ENCODE measurements at regions not wholly inside any gene's neighbourhood (a gene's known extent, or its start where the extent isn't known, plus 50 kb on each side); places are given as distances from the start of the nearest gene placed in this dataset.

DNA sequence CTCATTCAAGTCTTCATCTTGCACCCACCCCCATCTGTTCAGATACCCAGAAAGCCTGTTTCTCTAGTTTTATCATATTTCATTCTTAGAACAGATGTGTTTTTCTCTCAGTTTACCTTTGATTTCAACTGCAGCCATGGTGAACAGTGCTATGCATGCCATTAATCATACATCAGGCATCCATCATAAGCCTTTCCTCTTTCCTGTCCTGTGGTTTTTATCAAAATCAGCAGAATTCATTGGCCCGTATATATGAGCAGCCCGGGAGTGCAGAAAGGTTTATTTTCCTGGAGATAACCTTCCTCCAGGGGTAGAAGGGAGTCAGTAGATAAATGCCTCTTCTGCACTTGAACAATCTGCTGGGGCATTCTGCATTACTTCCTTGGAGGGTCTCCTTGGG, 65.7 kb downstream of the IL21 start:
- no peak for DNase-seq

DNA sequence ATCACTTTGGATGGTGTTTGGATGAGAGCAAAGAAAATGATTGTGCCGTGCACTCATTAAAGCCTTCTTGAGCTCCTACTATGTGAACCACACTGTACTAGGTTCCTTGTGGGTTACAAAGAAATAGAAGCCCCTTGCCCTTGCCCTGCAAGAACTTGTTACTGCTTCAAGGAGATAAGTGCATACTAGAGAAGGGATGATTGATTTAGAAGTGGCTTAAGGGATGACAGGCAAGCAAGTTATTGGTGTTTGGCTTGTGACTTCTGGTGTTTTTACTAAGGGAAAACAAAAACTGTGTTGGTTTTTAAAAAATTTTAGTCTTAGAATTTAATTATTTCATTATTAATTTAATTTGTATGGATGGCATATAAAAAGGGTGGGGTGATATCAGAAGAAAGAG, 67.4 kb downstream of the IL21 start:
- no peak for DNase-seq

DNA sequence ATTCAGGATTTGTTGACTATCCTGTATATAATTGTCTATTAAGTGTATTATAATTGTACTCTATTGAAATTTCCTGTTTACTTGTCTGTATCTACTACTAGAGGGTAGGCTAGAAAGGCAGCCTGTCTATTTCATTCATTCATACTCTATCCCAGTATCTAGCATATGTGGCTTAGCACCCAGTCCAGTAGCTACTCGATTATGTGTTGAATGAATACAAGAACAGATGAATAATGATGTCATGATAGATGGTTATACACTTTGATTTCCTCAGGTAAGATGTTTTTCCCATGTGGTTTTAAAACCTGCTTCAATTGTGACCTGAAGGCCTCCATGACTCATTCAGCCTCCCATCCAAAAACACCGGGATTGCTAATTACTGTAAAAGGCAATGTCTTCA, 68.0 kb downstream of the IL21 start:
- no peak for DNase-seq

DNA sequence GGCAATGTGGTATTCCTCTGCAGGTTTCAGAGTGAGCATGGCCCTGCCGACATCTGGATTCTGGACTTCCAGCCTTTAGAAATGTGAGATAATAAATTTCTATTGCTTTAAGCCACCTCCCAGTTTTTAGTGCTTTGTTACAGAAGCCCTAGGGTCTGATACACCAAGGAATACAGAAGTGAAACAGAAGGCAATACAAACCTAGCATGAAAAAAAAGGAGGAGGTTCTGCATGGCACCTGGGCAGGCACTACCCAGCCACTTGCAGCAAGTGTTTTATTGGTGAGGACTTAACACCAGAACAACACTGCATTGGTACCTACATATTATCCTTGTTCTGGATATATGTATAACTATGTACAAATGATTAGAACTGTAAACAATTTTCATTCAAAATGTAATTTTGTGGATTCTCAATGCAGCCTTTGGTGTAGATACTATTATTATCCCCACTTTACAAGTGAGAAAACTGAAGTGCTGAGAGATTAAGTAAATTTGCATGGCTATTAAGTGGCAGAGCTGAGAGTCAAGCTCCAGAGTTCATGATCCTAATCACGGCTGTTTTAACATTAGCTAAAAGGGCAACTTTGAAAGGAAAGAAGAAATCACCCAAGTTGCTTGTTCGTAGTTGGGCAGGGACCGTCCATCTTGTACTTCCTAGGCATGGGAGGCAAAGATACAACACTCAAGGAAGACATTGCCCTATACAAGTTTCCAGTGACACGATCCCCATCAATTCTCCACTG, 71.8 kb downstream of the IL21 start:
- no peak for DNase-seq

DNA sequence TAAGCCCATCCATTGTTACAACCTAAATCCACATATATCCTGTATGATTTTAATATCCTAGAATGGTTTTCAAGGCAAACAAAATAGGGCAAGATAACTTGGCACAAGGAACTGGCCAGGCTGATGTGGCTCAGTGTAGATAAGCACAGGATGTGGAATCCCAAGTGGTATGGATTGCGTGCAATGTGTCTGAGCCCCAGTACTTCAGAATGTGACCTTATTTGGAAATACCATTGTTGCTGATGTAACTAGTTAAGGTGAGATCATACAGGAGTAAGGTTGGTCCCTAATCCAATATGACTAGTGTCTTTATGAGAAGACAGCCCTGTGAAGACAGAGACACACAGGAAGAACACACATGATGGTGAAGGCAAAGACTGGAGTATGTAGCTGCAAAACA, 72.4 kb downstream of the IL21 start:
- DNase-seq: peak in 1 of 5 experiments; percentile 53

DNA sequence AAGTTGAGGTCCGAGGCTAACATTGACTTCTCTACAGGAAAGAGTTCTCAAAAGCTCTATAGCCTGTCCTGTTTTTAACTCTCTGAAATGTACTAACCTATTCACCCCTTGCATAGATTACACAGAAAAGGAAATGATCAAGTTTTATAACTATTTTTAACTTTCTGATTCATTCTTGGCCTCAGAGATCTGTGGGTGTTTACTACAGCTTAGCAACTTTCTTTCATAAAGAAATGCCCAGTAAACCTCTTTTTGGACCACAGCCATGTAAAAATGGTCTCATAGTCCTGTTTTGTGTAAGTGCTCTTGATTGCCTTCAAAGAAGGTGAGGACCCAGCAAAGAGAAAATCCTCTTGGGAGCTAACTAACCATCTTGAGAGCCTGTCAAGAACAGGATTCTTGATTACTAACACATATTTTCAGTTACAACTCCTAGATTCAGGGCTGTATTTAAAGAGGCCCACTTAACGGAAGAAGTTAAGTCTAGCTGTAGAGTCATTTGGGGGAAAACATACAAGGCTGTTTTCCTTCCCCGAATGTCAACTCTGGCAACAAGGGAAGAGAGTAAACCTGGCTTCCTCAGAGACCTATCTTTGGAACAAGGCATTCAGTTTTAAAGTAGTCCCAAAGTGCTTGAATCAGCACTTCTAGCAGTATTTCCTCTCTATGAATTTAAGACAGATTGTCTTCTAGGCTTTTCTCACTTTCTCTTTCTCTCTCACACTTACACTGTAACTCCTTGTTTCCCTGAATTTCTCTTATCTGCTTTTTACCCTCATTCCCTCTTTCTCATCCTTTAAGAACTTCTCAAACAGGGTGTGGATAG, 78.2 kb downstream of the IL21 start:
- DNase-seq: peak in 1 of 5 experiments; percentile 62

DNA sequence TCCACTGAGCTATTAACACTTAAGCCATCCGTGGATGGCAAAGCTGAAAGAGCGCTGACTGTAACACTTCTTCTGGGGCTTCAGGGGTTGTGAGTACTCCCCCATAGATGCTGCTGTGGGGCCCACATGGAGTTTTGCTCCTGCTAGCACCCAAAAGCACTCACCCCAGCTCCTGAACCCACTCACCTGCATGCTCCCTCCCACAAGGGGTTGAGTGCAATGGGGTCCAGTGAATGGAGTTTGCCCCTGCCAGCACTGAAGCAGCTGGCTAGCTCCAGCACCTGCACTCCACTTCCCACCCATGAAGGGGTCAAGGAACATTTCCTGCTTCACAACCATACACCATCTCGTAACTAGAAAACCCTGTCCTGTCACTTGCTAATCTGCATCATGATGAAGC, 78.9 kb downstream of the IL21 start:
- DNase-seq: no peak

DNA sequence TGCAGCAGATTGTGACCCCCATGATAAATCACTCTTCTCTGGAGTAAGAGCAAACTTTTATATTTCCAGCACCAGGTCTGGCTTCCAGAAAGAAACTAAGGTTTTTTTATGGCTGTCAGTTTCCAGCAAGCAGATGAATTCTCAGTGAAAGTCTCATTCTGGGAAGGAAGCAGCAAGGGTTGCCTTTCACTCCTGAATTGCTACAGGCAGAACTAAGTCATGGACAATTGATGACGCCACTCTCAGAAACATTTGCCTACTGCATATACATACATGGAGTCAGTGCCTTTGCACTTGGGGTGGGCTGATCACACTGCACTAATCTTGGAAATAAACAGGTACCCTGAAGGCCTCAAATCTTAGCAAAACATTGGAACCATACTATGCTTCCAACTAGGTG, 80.0 kb downstream of the IL21 start:
- no peak for DNase-seq

DNA sequence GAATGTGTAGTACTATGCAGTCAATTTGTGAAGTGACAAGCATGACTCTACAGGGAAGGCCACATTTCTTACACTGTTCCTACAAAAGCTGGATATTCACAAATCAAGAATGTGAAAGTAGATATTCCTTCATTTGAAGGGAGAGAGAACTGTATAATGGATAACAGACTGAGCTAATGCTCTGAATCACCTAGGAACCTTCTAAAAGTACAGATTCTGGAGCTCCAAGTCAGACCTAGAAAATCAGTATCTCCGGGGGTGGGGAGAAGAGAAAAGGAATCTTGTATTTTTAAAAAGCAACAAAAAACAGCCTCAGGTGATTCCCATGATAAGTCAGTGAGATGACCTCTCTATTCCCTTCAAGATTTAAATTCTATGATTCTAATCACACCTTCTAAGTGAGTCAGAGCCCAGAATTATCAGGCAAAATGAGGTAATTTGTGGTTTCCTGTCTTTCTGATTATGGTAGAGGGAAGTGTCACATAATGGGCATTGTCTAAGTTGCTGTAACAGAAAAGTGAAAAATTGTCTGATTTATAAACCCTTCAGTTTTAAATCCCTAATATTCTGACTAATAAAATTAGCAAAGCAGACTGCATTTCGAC, 80.9 kb downstream of the IL21 start:
- DNase-seq: peak in 2 of 5 experiments; percentile 11 to 67

DNA sequence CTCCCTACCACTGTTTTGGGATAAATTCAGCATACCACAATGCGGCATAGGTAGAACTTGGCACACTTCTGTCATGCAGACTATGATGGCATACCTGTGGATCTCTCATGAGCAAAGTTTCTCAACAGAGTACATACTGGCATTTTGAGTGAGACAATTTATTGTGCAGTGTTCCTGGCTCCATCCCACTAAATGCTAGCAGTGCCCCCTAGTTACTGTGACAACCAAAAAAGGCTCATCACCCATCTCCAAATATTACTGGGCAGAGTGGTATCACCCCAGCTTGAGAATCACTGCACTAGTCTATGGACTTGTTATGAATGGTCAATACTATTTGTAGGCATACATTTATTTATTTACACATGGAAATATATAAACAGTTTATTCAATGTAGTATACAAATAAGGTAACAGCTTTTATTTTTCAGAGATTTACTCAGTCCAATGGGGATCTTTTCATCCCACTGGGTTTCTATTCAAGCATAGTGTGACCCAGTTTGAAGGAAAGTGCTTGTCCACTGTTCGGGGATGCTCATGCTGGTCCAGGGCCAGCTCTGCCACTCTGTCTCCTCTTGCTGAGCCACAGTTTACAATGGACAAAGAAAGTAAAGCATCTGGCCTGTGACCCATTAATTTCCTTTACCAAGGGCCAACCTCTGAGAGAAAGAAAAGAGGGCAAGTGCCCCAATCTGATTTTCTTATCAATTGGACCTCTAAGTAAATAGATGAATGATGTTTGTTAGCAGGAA, 81.0 kb upstream of the IL2 start:
- no peak for DNase-seq

DNA sequence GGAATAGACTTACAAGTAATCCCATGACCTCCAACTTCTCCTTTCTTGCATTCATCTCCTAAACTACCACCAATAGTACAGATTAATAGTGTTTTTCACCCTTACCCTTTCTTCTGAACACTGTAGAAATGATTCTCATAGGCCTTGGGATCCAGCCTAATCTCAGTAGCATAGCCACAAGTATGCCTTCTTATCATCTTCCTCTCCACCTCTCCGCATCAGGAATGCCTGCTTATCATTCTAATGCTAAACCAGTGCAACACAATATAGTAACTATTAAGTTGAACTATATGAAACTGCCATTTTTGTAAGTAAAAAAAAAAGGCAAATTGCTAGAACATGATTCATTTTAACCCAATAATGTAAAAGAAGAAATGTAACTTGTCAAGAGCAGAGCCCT, 79.5 kb upstream of the IL2 start:
- DNase-seq: no peak

DNA sequence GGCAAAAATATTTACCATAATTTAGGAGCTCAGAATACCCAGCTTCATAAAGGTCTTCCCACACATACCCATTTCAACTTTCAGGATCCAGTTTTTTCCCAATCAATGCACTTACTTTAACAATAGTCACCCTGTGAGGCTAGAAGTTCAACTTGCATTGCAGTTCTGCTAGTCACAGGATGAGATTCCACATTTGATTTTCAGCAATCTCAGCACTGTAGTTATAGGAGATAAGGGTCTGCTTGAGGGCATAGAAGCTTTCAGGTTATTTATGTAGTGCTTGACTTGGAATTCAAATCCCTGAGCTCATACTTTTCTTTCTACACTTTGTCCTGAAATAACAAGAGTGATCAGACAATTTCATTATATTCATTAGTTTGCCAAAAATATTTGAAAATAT, 78.3 kb upstream of the IL2 start:
- no peak for DNase-seq

DNA sequence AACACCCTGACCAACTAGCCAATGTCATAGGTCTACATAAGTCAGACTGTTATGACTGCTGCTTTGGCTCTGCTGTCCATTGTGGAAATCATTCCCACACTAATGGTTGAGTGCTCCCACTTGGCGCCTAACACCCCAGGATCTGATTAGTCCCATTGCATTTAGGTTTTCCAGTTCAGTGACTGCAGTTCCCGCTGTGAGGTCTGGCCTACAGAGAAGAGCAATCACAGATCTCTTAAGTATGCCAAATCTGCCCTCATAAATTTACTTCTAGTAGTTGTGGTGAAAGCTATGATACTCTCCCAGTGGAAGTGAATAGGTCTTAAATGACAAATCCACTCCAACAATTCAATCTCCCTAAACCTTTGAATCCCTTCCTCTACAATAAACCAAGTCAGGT, 77.3 kb upstream of the IL2 start:
- no peak for DNase-seq

DNA sequence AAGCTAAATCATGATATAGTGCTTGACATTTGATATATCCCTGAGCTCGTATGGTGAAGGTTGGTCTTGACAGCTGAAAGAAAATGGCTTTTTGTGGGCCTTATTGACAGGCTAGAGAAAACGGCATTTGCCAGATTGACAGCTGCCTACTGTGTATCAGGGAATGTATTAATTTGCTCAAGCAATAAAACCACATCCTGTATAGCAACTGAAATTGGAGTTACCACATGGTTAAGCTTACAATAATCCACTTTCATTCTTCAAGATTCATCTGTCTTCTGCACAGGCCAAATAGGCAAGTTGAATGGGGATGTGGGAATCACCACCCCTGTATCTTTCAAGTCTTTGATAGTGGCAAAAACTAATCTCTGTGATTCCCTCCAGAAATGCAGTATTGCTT, 76.2 kb upstream of the IL2 start:
- DNase-seq: peak in 1 of 5 experiments; percentile 33

DNA sequence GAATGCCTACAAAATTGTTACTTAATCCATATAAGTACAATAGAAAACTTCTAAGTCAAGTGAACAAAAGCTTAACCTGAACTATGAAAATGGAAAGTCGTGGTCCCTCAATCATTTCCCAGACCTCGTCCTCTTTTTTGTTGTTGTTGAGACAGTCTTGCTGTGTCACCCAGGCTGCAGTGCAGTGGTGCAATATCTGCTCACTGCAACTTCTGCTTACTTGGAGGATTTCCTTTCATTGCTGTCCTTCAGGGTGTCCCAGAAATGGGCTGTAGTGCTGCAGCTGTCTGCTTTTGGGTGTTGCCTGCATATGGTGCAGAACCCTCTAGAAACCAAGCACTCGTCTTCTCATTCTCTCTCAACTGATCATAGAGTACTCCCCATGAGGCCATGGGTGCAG, 75.0 kb upstream of the IL2 start:
- no peak for DNase-seq

DNA sequence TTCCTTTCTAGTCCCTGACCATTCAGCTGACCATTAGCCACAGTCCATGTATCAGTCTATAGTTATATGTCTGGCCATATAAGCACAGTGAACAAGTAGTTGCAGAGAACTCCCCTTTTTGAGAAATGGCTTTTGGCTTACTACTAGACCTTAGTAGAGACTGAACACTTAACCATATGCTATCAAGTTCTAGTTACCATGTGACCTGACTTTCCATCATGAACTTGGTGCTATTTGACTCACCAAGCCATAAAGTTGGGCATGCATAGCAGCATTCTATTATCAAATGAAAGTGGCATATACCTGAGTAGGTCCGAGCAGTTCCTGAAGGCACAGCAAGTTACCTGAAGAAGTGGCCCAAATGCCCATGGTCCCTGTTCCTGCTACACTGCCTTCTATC, 74.5 kb upstream of the IL2 start:
- DNase-seq: no peak

DNA sequence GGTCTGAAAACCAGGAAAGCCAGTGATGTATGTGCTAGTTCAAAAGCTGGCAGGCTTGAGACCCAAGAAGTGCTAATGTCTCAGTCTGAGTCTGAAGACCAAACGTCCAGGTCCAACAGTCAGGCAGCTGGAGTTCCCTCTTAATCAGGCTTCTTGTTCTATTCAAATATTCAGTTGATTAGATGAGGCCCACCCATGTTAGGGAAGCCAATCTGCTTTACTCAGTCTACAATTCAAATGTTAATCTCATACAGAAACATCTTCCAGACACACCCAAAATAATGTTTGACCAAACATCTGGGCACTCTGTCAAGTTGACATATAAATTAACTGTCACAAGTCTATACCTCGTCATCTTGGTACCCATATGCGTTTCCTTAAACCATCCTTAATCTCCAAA, 72.4 kb upstream of the IL2 start:
- DNase-seq: no peak

DNA sequence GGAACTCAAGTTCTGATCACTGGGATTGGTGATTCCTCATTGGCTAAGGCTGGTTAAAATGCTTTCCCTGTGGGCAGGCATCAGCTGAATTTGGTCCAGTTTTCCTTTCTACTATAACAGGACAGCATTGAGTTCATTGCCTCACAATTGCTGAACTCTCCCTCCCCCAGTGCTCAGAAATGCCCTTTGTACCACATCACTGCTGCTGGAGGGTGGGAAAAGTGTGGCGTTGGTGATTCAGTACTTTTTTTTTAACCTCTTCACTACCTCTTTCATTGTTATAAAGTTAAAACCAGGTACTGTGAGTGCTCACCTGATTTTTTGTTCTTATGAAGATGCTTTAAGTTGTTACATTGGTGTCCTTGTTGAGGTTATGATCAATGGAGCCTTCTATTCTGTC, 69.3 kb upstream of the IL2 start:
- DNase-seq: no peak

DNA sequence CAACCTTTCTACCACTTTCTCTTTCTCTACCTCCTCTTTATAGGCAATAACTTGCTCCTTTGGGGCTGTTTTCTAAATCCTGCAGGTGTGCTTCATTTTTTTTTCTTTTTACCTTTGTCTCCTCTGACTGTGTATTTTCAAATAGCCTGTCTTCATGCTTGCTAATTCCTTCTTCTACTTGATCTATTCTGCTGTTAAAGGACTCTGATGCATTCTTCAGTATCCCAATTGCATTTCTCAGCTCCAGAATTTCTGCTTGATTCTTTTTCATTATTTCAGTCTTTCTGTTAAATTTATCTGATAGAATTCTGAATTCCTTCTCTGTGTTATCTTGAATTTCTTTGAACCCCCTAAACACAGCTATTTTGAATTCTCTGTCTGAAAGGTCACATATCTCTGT, 67.7 kb upstream of the IL2 start:
- no peak for DNase-seq

DNA sequence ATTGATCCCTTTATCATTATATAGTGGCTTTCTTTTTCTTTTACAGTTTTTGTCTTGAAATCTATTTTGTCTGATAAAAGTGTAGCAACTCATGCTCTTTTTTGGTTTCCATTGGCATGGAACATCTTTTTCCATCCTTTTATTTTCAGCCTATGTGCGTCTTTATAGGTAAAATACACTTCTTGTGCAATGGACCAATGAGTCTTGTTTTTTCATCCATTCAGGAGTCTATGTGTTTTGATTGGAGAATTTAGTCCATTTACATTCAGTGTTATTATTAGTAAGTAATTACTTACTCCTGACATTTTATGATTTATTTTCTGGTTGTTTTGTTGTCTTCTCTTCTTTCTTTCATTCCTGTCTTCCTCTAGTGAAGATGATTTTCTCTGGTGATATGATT, 66.4 kb upstream of the IL2 start:
- no peak for DNase-seq

DNA sequence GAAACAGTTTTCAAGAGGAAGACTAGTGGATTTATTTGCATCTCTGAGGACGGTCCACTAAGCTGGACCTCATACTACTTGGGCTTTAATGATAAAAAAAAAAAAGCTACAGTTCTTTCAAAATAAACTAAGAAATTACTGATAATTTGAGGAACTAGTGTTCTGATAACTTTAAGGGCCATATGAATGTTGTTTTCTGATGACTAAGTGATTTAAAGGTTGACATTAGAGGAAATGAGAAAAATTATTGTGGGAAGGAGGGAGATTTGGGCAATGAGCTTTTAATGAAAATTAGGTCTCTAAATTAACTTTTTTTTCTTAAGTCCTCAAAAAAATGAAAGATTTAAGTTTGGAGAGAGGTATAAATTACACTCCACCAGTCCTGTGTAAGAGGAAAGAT, 60.8 kb upstream of the IL2 start:
- no peak for DNase-seq

DNA sequence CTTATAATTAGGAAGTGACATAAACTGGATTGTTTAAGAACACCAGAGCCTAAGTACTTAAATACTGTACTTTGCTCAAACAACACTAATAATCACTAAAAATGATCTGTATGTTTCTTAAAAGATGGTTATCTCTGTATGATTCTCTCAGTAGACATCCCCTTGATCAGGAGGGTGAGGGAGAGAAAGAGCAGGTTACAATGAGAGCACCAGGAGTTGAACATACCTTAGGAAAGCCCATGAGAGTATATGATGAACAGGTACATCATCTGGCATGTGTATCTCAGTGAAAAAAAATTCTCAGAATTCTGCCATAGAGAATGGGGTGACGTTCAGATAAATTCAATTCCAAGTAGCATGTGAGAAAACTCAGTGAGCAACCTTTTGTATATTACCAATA, 59.9 kb upstream of the IL2 start:
- no peak for DNase-seq

DNA sequence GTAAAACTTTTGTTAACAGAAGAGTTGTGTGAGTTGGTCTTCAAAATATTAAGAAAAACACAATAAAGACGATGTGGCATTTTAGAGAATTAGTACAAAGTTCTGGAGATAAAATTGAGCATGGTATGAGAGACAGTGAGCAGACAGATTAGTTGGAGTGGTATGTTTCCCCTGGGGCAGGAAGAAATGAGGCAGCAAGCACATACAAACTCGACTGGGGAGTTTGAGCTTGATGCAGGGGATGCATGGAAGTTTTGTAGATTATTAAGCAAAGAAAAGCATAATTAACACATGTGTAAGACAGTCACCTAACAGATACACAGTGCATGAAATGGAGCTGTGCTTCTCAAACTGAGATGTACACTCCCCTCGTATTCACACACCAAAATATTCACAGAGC, 58.1 kb upstream of the IL2 start:
- no peak for DNase-seq
